Spleen (tissue), 11 donors: ENCODE measurements at regions not wholly inside any gene's neighbourhood (a gene's known extent, or its start where the extent isn't known, plus 50 kb on each side); places are given as distances from the start of the nearest gene placed in this dataset.
A peak's percentile ranks its signal among the peaks of the same experiment; 100 is the strongest.

ENCODE experiments used
- DNase-seq: peaks from one replicate; pipeline ENCODE4 v3.0.0-alpha.2; 2020
- H3K27ac ChIP-seq, 8 donors: fragments of 200-600 bp; sonication (generic) in 7 of 8; 1 replicate in 4 of 8; 2 replicates in 4 of 8; pipeline versions ENCODE4 v1.5.0 to v1.8.0; 2016 to 2021; ENCODE audit warnings: inconsistent platforms in 4 of 8, mild to moderate bottlenecking in 4 of 8, moderate library complexity in 1 of 8
- H3K27me3 ChIP-seq, 7 donors: fragments of 200-600 bp; sonication (generic) in 6 of 7; replicated peaks in 1 of 7; 1 replicate in 4 of 7; 2 replicates in 3 of 7; pipeline versions ENCODE4 v1.5.0 to v1.8.0; 2016 to 2021; ENCODE audit warnings: inconsistent platforms in 3 of 7, mild to moderate bottlenecking in 1 of 7
- H3K36me3 ChIP-seq, 6 donors: fragments of 200-600 bp; sonication (generic) in 5 of 6; 1 replicate in 4 of 6; 2 replicates in 2 of 6; pipeline versions ENCODE4 v1.5.0 to v1.8.0; 2016 to 2021; ENCODE audit warnings: inconsistent platforms in 2 of 6
- H3K4me1 ChIP-seq, 6 donors: fragments of 200-600 bp; sonication (generic) in 5 of 6; 1 replicate in 3 of 6; 2 replicates in 3 of 6; pipeline versions ENCODE4 v1.5.0 to v1.8.0; 2016 to 2021; ENCODE audit warnings: inconsistent platforms in 3 of 6
- H3K4me3 ChIP-seq, 8 donors: fragments of 200-600 bp; sonication (generic) in 7 of 8; 1 replicate in 4 of 8; 2 replicates in 4 of 8; pipeline versions ENCODE4 v1.5.0 to v1.8.0; 2016 to 2021; ENCODE audit warnings: inconsistent platforms in 4 of 8, mild to moderate bottlenecking in 4 of 8, moderate library complexity in 2 of 8
- H3K9me3 ChIP-seq, 8 donors: fragments of 200-600 bp; sonication (generic) in 7 of 8; 1 replicate in 4 of 8; 2 replicates in 4 of 8; pipeline versions ENCODE4 v1.5.0 to v1.8.0; 2016 to 2021; ENCODE audit warnings: inconsistent platforms in 4 of 8
- CTCF ChIP-seq, 11 experiments: fragments of 200-600 bp in 7 of 11; fragments of 450-650 bp in 4 of 11; sonication (generic) in 4 of 11; IDR thresholded peaks in 8 of 11; conservative IDR thresholded peaks in 3 of 11; 1 replicate in 7 of 11; 2 replicates in 4 of 11; pipeline versions ENCODE4 v1.4.0 to v1.8.0; 2016 to 2021; ENCODE audit warnings: antibody characterized with exemption in 11 of 11, inconsistent platforms in 4 of 11, mild to moderate bottlenecking in 1 of 11
- POLR2A ChIP-seq, 3 donors: fragments of 450-650 bp; IDR thresholded peaks; one replicate each; pipeline ENCODE4 v1.5.1; 2017; ENCODE audit warnings: antibody characterized with exemption in 3 of 3, mild to moderate bottlenecking in 1 of 3
- POLR2AphosphoS5 ChIP-seq, 3 donors: sonication (generic); formaldehyde crosslinking; IDR thresholded peaks; one replicate each; pipeline ENCODE4 v1.5.1; 2017; ENCODE audit warnings: antibody characterized with exemption in 3 of 3
- WGBS, 5 donors: extraction: QIAGEN DNeasy Blood & Tissue Kit in 3 of 5; methylation state at CpG; one replicate each; pipeline versions ENCODE4 v1.1.5 to v1.1.7; 2013 to 2018; 5-methylcytosine and 5-hydroxymethylcytosine counted together
- intact Hi-C: fragments of 100-400 bp; cut with DNase I; formaldehyde crosslinking; loops from one replicate; pipeline ENCODE4 v1.15.0; 2023; ENCODE audit warnings: low total_unique reads
- donor health status: healthy with polysubstance abuse.
- donor health status: DM: no; HTN: no; CAD: no; lungs with moderate emphysema.
- donor health status: DM: no; HTN: no; CAD: no.
- donor health status: Bipolar disorder and iron deficiency.
- donor health status: healthy.
- donor health status: DM: no; HTN: no; CAD: no.
- donor health status: DM: yes; HTN: yes; CAD: no.

DNA sequence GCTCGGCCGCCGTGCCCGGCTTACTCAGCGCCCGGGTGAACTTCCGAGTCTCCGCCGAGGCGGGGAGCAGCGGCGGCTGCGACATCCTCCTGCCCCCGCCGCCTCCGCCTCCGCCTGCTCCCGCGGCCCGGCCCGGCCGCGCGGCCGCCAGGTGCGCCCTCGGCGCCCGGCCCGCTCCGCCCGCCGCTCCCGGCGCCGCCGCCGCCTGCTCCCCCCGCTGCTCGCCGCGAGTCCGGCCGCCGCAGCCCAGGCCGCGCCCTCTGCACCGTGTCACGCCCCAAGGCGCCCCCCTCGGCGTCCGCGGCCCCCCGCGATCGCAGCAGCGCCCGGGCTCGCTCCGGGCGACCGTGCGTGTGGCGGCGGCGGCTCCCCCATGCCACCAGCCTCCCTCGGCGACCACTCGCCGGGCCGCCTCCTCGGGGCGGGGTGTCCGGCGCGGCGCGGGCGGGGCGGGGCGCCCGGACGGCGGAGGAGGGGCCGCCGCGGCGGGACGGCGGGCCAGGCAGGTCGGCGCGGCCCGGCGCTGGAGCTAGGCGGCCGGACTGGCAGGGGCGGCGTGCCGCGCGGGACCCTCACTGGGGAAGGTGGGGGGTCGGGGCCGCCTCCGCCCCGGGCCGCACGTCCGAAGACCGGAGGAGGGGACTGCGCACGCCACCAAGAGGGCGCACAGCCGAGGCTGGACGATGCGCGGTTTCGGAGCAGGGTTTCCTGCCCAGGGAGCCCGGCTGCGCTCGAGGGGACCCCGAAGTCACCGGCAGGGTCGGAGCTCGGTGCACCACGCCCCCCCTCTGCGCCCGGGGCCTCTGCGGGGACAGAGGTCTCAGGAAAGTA is 108.6 kb upstream of the DOCK9 start:
- TF ChIP-seq POLR2AphosphoS5 (IDR thresholded peaks at IDR 0.05) (peak in 2 of 3 donors; percentile 66 to 68), POLR2A (IDR thresholded peaks at IDR 0.05) (no peak), CTCF (IDR thresholded peaks at IDR 0.05 in 8 of 11, conservative IDR thresholded peaks at IDR 0.05 in 3 of 11) (no peak)
- intact Hi-C loops = no loop called here
- H3K27ac ChIP-seq = peak overlapping the region; percentile 79 to 93 (median 90)
- peaks cover 0 to 55% (median 0%) of the 10 kb centered on the region in 7 donors for H3K27me3 ChIP-seq
- no peaks in the 10 kb centered on the region for H3K36me3 ChIP-seq
- H3K4me3 ChIP-seq = peak overlapping the region; percentile 67 to 97 (median 80)
- WGBS, 5 donors = 0 to 1% (median 1%) methylated on average over 21 to 130 of the region's 130 CpGs
- H3K4me1 ChIP-seq = peaks cover 8 to 45% (median 35%) of the 10 kb centered on the region in 6 donors
- H3K9me3 ChIP-seq = no peaks in the 10 kb centered on the region
- DNase-seq = peak; percentile 95

GRCh38 chr13:99087098-99087953 is 109.5 kb upstream of the DOCK9 start:
- peak; percentile 97 for DNase-seq
- Histone ChIP-seq H3K27me3 (peaks cover 0 to 63% (median 0%) of the 10 kb centered on the region in 7 donors), H3K36me3 (no peaks in the 10 kb centered on the region), H3K9me3 (no peaks in the 10 kb centered on the region), H3K27ac (peak overlapping the region; percentile 79 to 93 (median 90)), H3K4me3 (peak overlapping the region; percentile 67 to 97 (median 80)), H3K4me1 (peaks cover 8 to 45% (median 35%) of the 10 kb centered on the region in 6 donors)
- intact Hi-C loops = no loop called here
- 0 to 4% (median 1%) methylated on average over 18 to 92 of the region's 92 CpGs for WGBS, 5 donors
- TF ChIP-seq CTCF (IDR thresholded peaks at IDR 0.05 in 8 of 11, conservative IDR thresholded peaks at IDR 0.05 in 3 of 11) (peak in 7 of 11 experiments; percentile 8 to 45 (median 32)), POLR2AphosphoS5 (IDR thresholded peaks at IDR 0.05) (peak; percentile 91 to 96 (median 94)), POLR2A (IDR thresholded peaks at IDR 0.05) (peak in 1 of 3 donors; percentile 38)

GRCh38 chr13:99087954-99088491 is 110.2 kb upstream of the DOCK9 start:
- peaks cover 0 to 65% (median 0%) of the 10 kb centered on the region in 7 donors for H3K27me3 ChIP-seq

More at GRCh38 chr13:99087954-99088491, 110.2 kb upstream of the DOCK9 start:
- WGBS, 5 donors = 10 to 20% (median 17%) methylated on average over 14 to 16 of the region's 16 CpGs
- Histone ChIP-seq H3K4me3 (peak overlapping the region; percentile 67 to 97 (median 80)), H3K9me3 (no peaks in the 10 kb centered on the region), H3K36me3 (no peaks in the 10 kb centered on the region), H3K4me1 (peaks cover 8 to 45% (median 35%) of the 10 kb centered on the region in 6 donors), H3K27ac (peak overlapping the region; percentile 79 to 93 (median 90))
- no peak for TF ChIP-seq POLR2AphosphoS5 (IDR thresholded peaks at IDR 0.05)
- TF ChIP-seq POLR2A (IDR thresholded peaks at IDR 0.05) = no peak
- no peak for TF ChIP-seq CTCF (IDR thresholded peaks at IDR 0.05 in 8 of 11, conservative IDR thresholded peaks at IDR 0.05 in 3 of 11)
- intact Hi-C loops = no loop called here
- DNase-seq = peak; percentile 77
